Adipocyte (in vitro differentiated cells): ENCODE measurements at regions not wholly inside any gene's neighbourhood (a gene's known extent, or its start where the extent isn't known, plus 50 kb on each side); places are given as distances from the start of the nearest gene placed in this dataset.
"Not testable (repeated sequence)": the region's sequence is repeated elsewhere in the genome, so short reads cannot be mapped to it uniquely, and the experiment has no call there.

Experiments
- DNase-seq: peaks from one replicate; pipeline ENCODE4 v3.0.0-alpha.2; 2015; ENCODE audit warnings: low read depth
- H3K27me3 ChIP-seq: replicated peaks from 2 replicates; pipeline ENCODE4 v1.7.0; 2013; ENCODE audit warnings: mild to moderate bottlenecking, low read length, moderate library complexity; ENCODE audit not compliant: control insufficient read depth, insufficient read depth
- H3K36me3 ChIP-seq: 2 replicates; pipeline ENCODE4 v1.7.0; 2013; ENCODE audit warnings: low read length, mild to moderate bottlenecking, moderate library complexity; ENCODE audit not compliant: control insufficient read depth, insufficient read depth, severe bottlenecking
- H3K4me1 ChIP-seq: 2 replicates; pipeline ENCODE4 v1.7.0; 2013; ENCODE audit warnings: mild to moderate bottlenecking, low read length, moderate library complexity; ENCODE audit not compliant: control insufficient read depth, insufficient read depth
- H3K4me3 ChIP-seq: 2 replicates; pipeline ENCODE4 v1.7.0; 2013; ENCODE audit warnings: mild to moderate bottlenecking, low read length, moderate library complexity
- H3K9ac ChIP-seq: 2 replicates; pipeline ENCODE4 v1.7.0; 2013; ENCODE audit warnings: mild to moderate bottlenecking, low read length, moderate library complexity
- H3K9me3 ChIP-seq: 2 replicates; pipeline ENCODE4 v1.7.0; 2013; ENCODE audit warnings: mild to moderate bottlenecking, low read length, moderate library complexity; ENCODE audit not compliant: control insufficient read depth

DNA sequence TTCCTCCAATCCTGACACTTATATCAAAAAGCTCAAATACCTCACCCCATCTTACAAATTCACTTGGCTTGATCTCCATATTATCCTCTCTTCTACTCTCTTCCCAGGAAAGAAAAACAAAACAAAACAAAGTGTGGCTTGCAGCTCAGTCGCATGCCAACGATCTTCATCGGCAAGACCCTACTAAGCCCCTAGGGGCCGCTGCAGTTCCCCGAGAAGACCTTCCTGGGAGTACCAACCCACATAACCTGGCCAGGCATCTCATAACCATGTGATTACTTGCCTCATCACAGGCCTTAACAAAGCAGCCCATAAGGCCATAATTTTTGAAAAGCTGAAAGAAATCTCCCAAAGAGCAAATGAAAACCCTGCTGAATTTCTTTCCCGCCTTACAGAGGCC, 103.7 kb downstream of the ZNF92 start:
- Histone ChIP-seq H3K27me3 (no peaks in the 10 kb centered on the region), H3K4me3 (no peak overlapping the region), H3K9me3 (no peaks in the 10 kb centered on the region), H3K36me3 (no peaks in the 10 kb centered on the region), H3K9ac (no peak overlapping the region), H3K4me1 (no peaks in the 10 kb centered on the region)
- DNase-seq = peak; percentile 0

DNA sequence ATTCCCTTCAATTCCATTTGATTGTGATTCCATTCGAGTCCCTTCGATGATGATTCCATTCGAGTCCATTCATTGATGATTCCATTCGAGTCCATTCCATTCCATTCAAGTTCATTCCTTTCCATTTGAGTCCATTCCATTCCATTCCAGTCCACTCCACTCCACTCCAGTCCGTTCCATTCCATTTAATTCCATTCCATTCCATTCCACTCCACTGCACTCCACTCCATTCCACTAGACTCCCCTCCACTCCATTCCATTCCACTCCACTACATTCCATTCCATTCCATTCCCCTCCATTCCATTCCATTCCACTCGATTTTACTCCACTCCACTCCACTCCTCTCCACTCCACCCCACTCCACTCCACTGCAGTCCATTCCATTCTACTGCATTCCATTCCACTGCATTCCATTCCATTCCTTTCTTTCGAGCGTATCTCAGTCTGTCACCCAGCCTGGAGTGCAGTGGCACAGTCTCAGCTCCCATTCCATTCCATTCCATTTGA, 115.7 kb downstream of the ZNF92 start:
- Histone ChIP-seq H3K9ac (no peak overlapping the region), H3K27me3 (no peaks in the 10 kb centered on the region), H3K36me3 (no peaks in the 10 kb centered on the region), H3K4me1 (no peaks in the 10 kb centered on the region), H3K4me3 (no peak overlapping the region), H3K9me3 (peaks cover 33% of the 10 kb centered on the region)
- DNase-seq = no peak

DNA sequence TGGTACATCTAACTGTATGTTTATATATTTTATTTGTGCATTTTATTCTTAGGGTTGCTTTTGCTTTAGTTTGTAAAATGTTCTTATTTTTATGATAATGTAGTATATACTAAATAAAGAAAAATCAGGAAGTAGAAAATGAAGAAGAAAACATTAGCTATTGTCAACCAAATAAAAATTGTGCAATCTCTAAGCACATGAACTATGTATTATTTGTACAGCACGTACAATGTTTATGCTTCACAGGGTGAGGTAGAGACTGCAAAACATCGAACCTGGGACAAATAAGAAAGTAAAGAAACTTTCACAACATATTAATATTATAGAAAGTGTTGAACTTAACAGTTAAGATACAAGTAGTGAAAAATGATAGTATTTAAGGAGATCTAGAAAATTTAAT, 123.0 kb downstream of the ZNF92 start:
- not testable (repeated sequence) for H3K9me3 ChIP-seq, DNase-seq, H3K4me1 ChIP-seq, H3K9ac ChIP-seq, H3K27me3 ChIP-seq, H3K4me3 ChIP-seq, H3K36me3 ChIP-seq

DNA sequence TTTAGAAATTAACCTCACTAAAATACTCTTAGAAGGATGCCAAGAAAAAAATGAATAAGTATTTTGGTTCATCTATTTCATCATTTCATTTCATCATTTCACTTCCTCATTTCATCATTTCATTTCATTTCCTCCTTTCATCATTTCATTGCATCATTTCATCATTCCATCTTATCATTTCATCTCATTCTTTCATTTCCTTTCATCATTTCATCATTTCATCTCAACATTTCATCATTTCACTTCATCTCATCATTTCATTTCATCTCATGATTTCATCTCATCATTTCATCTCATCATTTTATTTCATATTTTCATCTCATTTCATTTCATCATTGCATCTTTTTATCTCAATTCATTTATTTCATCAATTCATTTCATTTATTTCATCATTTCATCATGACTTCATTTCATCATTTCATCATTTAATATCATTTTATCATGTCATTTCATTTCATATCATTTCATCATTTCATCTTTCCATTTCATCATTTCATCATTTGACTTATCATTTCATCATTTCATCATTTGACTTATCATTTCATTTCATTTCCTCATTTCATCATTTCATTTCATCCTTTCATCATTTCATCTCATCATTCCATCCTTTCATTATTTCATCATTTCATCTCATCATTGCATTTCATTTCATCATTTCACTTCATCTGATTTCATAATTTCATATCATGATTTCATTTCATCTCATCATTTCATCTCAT, 129.9 kb downstream of the ZNF92 start:
- no peak overlapping the region for H3K9ac ChIP-seq
- H3K36me3 ChIP-seq = no peaks in the 10 kb centered on the region
- H3K9me3 ChIP-seq = peaks cover 3% of the 10 kb centered on the region

DNA sequence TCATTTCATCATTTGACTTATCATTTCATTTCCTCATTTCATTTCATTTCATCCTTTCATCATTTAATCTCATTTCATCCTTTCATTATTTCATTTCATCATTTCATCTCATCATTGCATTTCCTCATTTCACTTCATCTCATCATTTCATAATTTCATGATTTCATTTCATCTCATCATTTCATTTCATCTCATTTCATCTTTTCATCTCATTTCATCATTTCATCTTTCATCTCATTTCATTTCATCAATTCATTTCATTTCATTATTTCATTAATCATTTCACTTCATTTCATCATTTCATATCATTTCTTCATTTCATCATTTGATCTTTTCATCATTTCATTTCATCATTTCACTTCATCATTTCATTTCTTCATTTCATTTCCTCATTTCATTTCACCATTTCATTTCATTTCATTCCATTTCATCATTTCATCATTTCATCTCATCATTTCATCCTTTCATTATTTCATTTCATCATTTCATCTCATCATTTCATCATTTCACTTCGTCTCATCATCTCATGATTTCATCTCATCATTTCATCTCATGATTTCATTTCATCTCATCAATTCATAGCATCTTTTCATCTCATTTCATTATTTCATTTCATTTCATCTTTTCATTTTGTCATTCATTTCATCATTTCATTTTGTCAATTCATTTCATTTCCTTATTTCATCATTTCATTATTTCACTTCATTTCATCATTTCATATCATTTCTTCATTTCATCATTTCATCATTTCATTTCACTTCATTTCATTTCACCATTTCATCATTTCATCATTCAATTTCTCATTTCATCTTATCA, 131.1 kb downstream of the ZNF92 start:
- H3K4me1 ChIP-seq, H3K9me3 ChIP-seq, H3K4me3 ChIP-seq, H3K9ac ChIP-seq, H3K36me3 ChIP-seq, DNase-seq, H3K27me3 ChIP-seq: not testable (repeated sequence)

More for the DNA sequence above, 129.9 kb downstream of the ZNF92 start:
- no peaks in the 10 kb centered on the region for H3K4me1 ChIP-seq
- H3K4me3 ChIP-seq = no peak overlapping the region
- H3K27me3 ChIP-seq = no peaks in the 10 kb centered on the region
- DNase-seq = no peak

DNA sequence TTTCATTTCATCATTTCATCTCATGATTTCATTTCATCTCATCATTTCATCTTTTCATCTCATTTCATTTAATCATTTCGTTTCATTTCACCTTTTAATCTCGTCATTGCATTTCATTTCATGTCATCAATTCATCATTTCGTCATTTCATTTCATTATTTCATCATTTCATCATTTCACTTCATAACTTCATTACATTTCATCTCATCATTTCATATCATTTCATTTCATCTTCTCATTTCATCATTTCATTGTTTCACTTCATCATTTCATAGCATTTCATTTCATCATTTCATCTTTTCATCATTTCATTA, 131.6 kb downstream of the ZNF92 start:
- H3K36me3 ChIP-seq, H3K4me3 ChIP-seq, H3K9me3 ChIP-seq, DNase-seq, H3K4me1 ChIP-seq, H3K9ac ChIP-seq, H3K27me3 ChIP-seq: not testable (repeated sequence)

DNA sequence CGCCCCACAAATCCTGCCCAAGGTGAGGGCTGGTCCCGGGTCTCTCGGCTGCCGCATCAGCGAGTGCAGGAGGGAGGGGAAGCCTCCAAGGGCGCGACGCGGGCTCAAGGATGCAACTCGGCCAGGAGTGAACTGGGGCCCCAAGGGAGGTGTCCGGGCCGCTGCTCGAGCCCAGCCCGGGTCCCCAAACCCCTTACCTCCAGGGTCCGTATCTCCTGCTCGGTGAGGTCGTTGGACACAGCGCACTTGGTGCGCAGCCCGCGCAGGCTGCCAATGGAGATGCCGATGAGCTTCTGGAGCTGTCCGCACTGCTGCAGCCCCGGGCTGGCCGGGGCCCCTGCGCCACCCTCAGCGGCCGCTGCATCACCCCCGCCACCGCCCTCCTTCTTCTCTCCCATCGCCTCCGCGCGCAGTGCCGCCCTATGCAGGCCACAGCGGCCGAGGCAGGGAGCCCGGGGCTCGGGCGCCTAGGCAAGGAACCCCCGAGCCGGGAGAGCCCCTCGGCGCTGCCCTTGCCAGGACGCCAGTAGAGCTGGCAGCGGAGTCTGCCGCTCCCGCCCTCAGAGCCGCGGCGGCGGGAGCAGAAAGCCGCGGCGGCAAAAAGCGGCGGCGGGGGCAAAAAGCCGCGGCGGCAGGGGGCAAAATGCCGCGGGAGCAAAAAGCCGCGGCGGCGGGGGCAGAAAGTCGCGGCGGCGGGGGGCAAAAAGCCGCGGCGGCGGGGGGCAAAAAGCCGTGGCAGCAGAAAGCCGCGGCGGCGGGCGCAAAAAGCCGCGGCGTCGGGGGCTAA, 135.1 kb downstream of the ZNF92 start:
- not testable (repeated sequence) for H3K27me3 ChIP-seq, H3K36me3 ChIP-seq, H3K4me1 ChIP-seq, DNase-seq, H3K9me3 ChIP-seq, H3K9ac ChIP-seq
- peak overlapping the region; percentile 70 for H3K4me3 ChIP-seq

DNA sequence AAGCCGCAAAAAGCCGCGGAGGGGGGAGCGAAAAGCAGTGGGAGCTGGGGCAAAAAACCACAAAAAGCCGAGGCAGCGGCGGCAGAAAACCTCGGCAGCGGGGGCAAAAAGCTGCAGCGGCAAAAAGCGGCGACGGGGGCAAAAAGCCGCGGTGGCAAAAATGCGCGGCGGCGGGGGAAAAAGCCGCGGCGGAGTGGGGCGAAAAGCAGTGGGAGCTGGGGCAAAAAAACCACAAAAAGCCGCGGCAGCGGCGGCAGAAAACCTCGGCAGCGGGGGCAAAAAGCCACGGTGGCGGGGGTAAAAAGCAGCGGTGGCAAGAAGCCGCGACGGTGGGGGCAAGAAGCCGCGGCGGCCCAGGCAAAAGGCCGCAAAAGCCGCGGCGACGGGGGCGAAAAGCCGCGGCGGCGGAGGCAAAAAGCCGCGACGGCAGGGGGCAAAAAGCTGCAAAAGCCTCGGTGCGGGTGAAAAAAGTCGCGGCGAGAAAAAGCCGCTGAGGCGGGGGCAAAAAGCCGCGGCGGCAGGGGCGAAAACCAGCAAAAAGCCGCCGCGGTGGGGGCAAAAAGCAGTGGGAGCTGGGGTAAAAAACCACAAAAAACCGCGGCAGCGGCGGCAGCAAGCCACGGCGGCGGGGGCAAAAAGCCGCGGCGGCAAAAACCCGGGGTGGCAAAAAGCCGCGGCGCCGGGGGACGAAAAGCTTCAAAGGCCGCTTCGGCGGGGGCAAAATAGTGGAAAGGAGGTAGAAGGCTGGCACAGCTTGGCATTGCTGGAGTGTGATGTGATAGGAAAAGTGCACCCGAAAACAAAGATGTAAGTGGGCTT, 135.9 kb downstream of the ZNF92 start:
- peak; percentile 29 for DNase-seq
- H3K9me3 ChIP-seq = no peaks in the 10 kb centered on the region
- peak overlapping the region; percentile 70 for H3K4me3 ChIP-seq
- H3K27me3 ChIP-seq = no peaks in the 10 kb centered on the region
- H3K36me3 ChIP-seq = no peaks in the 10 kb centered on the region
- H3K9ac ChIP-seq = peak overlapping the region; percentile 25
- no peaks in the 10 kb centered on the region for H3K4me1 ChIP-seq

DNA sequence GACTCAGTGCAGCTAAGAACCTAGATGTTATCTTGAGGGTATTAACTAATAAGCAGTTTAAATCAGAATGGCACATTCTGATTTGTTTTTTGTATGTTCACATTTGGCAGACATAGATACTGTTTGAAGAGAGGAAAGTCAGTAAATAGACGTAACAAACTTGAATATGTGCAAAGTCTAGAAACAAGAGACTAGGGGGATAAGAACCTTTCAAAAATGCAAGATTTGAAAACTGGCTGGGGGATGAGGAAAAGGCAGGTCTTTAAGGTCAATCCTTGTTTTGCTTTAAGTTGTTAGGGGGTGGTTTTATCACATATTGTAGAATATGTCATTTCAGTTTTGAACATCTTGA, 136.5 kb downstream of the ZNF92 start:
- H3K9me3 ChIP-seq, H3K27me3 ChIP-seq, DNase-seq, H3K4me1 ChIP-seq, H3K9ac ChIP-seq, H3K36me3 ChIP-seq: not testable (repeated sequence)
- peak overlapping the region; percentile 70 for H3K4me3 ChIP-seq

DNA sequence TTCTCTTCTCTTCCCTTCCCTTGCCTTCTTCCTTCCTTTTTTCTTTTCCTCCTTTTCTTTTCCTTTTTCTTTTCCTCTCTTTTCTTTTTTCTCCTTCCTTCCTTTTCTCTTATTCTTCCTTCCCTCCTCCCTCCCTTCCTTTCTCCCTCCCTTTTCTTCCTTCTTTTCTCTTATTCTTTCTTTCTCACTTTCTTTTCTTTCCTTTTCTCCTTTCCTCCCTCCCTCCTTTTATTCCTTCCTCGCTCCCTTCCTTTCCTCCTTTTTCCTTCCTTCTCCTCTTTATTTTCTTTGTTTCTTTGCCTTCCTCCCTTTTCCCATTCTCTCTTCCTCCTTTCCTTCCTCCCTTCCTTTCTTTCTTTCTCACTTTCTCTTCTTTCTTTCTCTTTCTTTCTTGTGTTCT, 146.1 kb downstream of the ZNF92 start:
- H3K9ac ChIP-seq, DNase-seq, H3K4me3 ChIP-seq, H3K4me1 ChIP-seq, H3K36me3 ChIP-seq, H3K27me3 ChIP-seq, H3K9me3 ChIP-seq: not testable (repeated sequence)
